Endothelial cell of umbilical vein (primary cell): ENCODE measurements at regions not wholly inside any gene's neighbourhood (a gene's known extent, or its start where the extent isn't known, plus 50 kb on each side); places are given as distances from the start of the nearest gene placed in this dataset.

Experiments used
- BruUV-seq: library from RNA; stranded (reverse); fragments of 400-500 nt; replicated peaks from 2 replicates; lab custom pipeline; 2021; lab: Mats Ljungman, UMichigan
- CTCF ChIA-PET: fragments of 300-600, 350-600 bp; sonication (Branson Sonifier 250); formaldehyde crosslinking; loops from one replicate; lab custom pipeline; 2021; ENCODE audit warnings: antibody characterized with exemption, inconsistent platforms; lab: Charles Lee
- POLR2A ChIA-PET: fragments of 300-600, 350-600 bp; sonication (Branson Sonifier 250); formaldehyde crosslinking; loops from one replicate; lab custom pipeline; 2021; ENCODE audit warnings: antibody characterized with exemption, inconsistent platforms; lab: Charles Lee
- DNase-seq: peaks from one replicate; pipeline ENCODE4 v3.0.0-alpha.2; 2011; ENCODE audit warnings: low read depth, low spot score
- FAIRE-seq: peaks from 2 replicates; lab custom pipeline; 2011; peaks lifted over from hg19 to GRCh38; lab: Jason Lieb, UNC
- H2AFZ ChIP-seq: 2 replicates; pipeline ENCODE4 v1.6.0; 2012; ENCODE audit warnings: low read depth, low read length, control low read depth, inconsistent platforms
- H3K27ac ChIP-seq: 2 replicates; pipeline ENCODE4 v1.5.1; 2011; ENCODE audit warnings: low read depth, mild to moderate bottlenecking, control low read depth, low read length, moderate library complexity; ENCODE audit not compliant: insufficient read depth
- H3K27me3 ChIP-seq, 2 experiments: 2 replicates each; pipeline versions ENCODE4 v1.6.0 to v1.6.1; 2011; ENCODE audit warnings: low read length in 2 of 2, mixed read lengths in 1 of 2; ENCODE audit not compliant: control insufficient read depth in 2 of 2, insufficient read depth in 2 of 2
- H3K36me3 ChIP-seq, 2 experiments: 2 replicates in 1 of 2; 3 replicates in 1 of 2; pipeline ENCODE4 v1.5.1; 2011; ENCODE audit warnings: low read length in 2 of 2, mild to moderate bottlenecking in 1 of 2, moderate library complexity in 1 of 2; ENCODE audit not compliant: control insufficient read depth in 2 of 2, insufficient read depth in 2 of 2; ENCODE audit errors: extremely low read depth in 1 of 2
- H3K4me1 ChIP-seq: 3 replicates; pipeline ENCODE4 v1.5.1; 2011; ENCODE audit warnings: mild to moderate bottlenecking, low read length; ENCODE audit not compliant: control insufficient read depth, insufficient read depth; ENCODE audit errors: extremely low read depth
- H3K4me2 ChIP-seq: 2 replicates; pipeline ENCODE4 v1.6.1; 2011; ENCODE audit warnings: low read length, control low read depth, mixed read lengths; ENCODE audit not compliant: insufficient read depth
- H3K4me3 ChIP-seq, 3 experiments: fragments of 200-600 bp in 1 of 3; sonication (generic), shearing (Covaris generic) in 1 of 3; replicated peaks in 1 of 3; 2 replicates each; pipeline ENCODE4 v1.5.1; 2011 to 2016; ENCODE audit warnings: control low read depth in 3 of 3, low read length in 3 of 3, mild to moderate bottlenecking in 2 of 3, inconsistent platforms in 1 of 3, low read depth in 1 of 3, moderate library complexity in 1 of 3; ENCODE audit not compliant: insufficient read depth in 1 of 3
- H3K79me2 ChIP-seq: 2 replicates; pipeline ENCODE4 v1.6.0; 2012; ENCODE audit warnings: low read length, inconsistent platforms; ENCODE audit not compliant: control insufficient read depth, insufficient read depth
- H3K9ac ChIP-seq: replicated peaks from 2 replicates; pipeline ENCODE3; 2011; ENCODE audit warnings: low read length, control low read depth; ENCODE audit not compliant: insufficient read depth; ENCODE audit errors: extremely low read depth
- H3K9me1 ChIP-seq: replicated peaks from 3 replicates; pipeline ENCODE4 v1.6.0; 2011; ENCODE audit warnings: mild to moderate bottlenecking, low read length; ENCODE audit not compliant: control insufficient read depth, insufficient read depth; ENCODE audit errors: extremely low read depth
- H3K9me3 ChIP-seq: replicated peaks from 2 replicates; pipeline ENCODE4 v1.5.1; 2012; ENCODE audit warnings: low read length, inconsistent platforms; ENCODE audit not compliant: control insufficient read depth, insufficient read depth
- H4K20me1 ChIP-seq: replicated peaks from 2 replicates; pipeline ENCODE3; 2011; ENCODE audit warnings: mild to moderate bottlenecking, low read length; ENCODE audit not compliant: control insufficient read depth, insufficient read depth; ENCODE audit errors: extremely low read depth
- CTCF ChIP-seq, 2 donors: IDR thresholded peaks; 1 replicate in 1 of 2; 2 replicates in 1 of 2; pipeline ENCODE4 v1.5.1; 2011; ENCODE audit warnings: low read length in 2 of 2, mild to moderate bottlenecking in 2 of 2, moderate library complexity in 2 of 2, control low read depth in 1 of 2, inconsistent platforms in 1 of 2, low read depth in 1 of 2; ENCODE audit not compliant: insufficient read depth in 1 of 2; ENCODE audit errors: extremely low read depth in 1 of 2
- EZH2 ChIP-seq: IDR thresholded peaks from 2 replicates; pipeline ENCODE4 v1.6.1; 2012; ENCODE audit warnings: borderline replicate concordance, low read depth, mild to moderate bottlenecking, moderate library complexity, low read length, inconsistent platforms; ENCODE audit not compliant: severe bottlenecking
- FOS ChIP-seq: IDR thresholded peaks from 2 replicates; pipeline ENCODE4 v1.6.1; 2011; ENCODE audit warnings: mild to moderate bottlenecking, low read length, moderate library complexity, borderline replicate concordance; ENCODE audit not compliant: insufficient read depth
- GATA2 ChIP-seq: IDR thresholded peaks from 2 replicates; pipeline ENCODE4 v1.7.0; 2011; ENCODE audit warnings: low read depth, mild to moderate bottlenecking, moderate library complexity, mixed read lengths, low read length; ENCODE audit not compliant: insufficient read length, insufficient read depth
- JUN ChIP-seq: IDR thresholded peaks from 2 replicates; pipeline ENCODE4 v1.6.1; 2011; ENCODE audit warnings: borderline replicate concordance, low read depth; ENCODE audit not compliant: insufficient read length, insufficient read depth
- MAX ChIP-seq: IDR thresholded peaks from 2 replicates; pipeline ENCODE4 v1.6.1; 2011; ENCODE audit not compliant: insufficient read depth, insufficient read length
- MYC ChIP-seq: IDR thresholded peaks from one replicate; pipeline ENCODE4 v1.6.1; 2011; ENCODE audit warnings: mild to moderate bottlenecking, low read depth, low read length
- POLR2A ChIP-seq: IDR thresholded peaks from 2 replicates; pipeline ENCODE4 v1.6.1; 2012; ENCODE audit warnings: low read depth, mild to moderate bottlenecking, control low read depth, low read length
- POLR2AphosphoS5 ChIP-seq: IDR thresholded peaks from 2 replicates; pipeline ENCODE4 v1.6.1; 2012; ENCODE audit warnings: low read depth, mild to moderate bottlenecking, control low read depth, low read length, moderate library complexity; ENCODE audit not compliant: insufficient read depth
- dilution Hi-C: fragments of 300-500 bp; cut with MboI; formaldehyde crosslinking; loops from one replicate; pipeline ENCODE4 v1.15.0; 2019; ENCODE audit warnings: low sequenced_read_pairs; ENCODE audit not compliant: extremely low pct_ligation_motif_present
- intact Hi-C: fragments of 100-400 bp; cut with micrococcal nuclease; formaldehyde crosslinking; loops from one replicate; pipeline ENCODE4 v1.10.0; 2022

GRCh38 chr6:167467793-167468431 lies 143.0 kb downstream of the TTLL2 start:
- H3K9me1 ChIP-seq: no peaks in the 10 kb centered on the region
- H2AFZ ChIP-seq: no peak overlapping the region
- peaks cover 6% of the 10 kb centered on the region for H3K4me1 ChIP-seq
- DNase-seq (no peak), FAIRE-seq (no peak)
- H3K27ac ChIP-seq: no peak overlapping the region
- no peak overlapping the region for H3K4me3 ChIP-seq
- no peaks in the 10 kb centered on the region for H3K36me3 ChIP-seq
- BruUV-seq: no TSS peak
- H4K20me1 ChIP-seq: no peaks in the 10 kb centered on the region
- dilution Hi-C loops (no loop called here), intact Hi-C loops (no loop called here)
- ChIA-PET CTCF (interaction anchor here (0.7 kb wide), 1 partner anchor 17 kb away, joined by 3 read pairs; no protein-coding TSS in a partner anchor), POLR2A (no interaction called here)
- H3K27me3 ChIP-seq: no peaks in the 10 kb centered on the region
- TF ChIP-seq FOS (no peak), JUN (no peak), MYC (no peak), EZH2 (no peak), CTCF (IDR thresholded peaks at IDR 0.05; ENCODE audit: extremely low read depth in 1 of 2, insufficient read depth in 1 of 2, low read depth in 1 of 2, low read length in 2 of 2) (no peak), POLR2AphosphoS5 (no peak), GATA2 (no peak), POLR2A (no peak), MAX (no peak)
- no peak overlapping the region for H3K4me2 ChIP-seq
- no peaks in the 10 kb centered on the region for H3K79me2 ChIP-seq
- H3K9me3 ChIP-seq: no peaks in the 10 kb centered on the region
- no peak overlapping the region for H3K9ac ChIP-seq
